Suppressor macrophage (primary cell): ENCODE measurements at regions not wholly inside any gene's neighbourhood (a gene's known extent, or its start where the extent isn't known, plus 50 kb on each side); places are given as distances from the start of the nearest gene placed in this dataset.
"Not testable (repeated sequence)": the region's sequence is repeated elsewhere in the genome, so short reads cannot be mapped to it uniquely, and the experiment has no call there.

Experiments
- DNase-seq, 4 experiments: peaks; one replicate each; pipeline ENCODE4 v3.0.0-alpha.2; 2020 to 2022

- no peak for DNase-seq
These were observed 185.7 kb upstream of the EYA4 start for GRCh38 chr6:133055441-133055966.

- no peak for DNase-seq
These were observed 183.8 kb upstream of the EYA4 start for GRCh38 chr6:133057352-133057751.

- peak in 2 of 4 experiments; percentile 4 to 8 for DNase-seq
These were observed 179.1 kb upstream of the EYA4 start for GRCh38 chr6:133062077-133062476.

GRCh38 chr6:133062696-133063306, 178.4 kb upstream of the EYA4 start:
- peak in 1 of 4 experiments; percentile 2 for DNase-seq

GRCh38 chr6:133067960-133068359, 173.2 kb upstream of the EYA4 start:
- no peak for DNase-seq

- no peak for DNase-seq
These were observed 170.6 kb upstream of the EYA4 start for GRCh38 chr6:133070410-133071043.

GRCh38 chr6:133079901-133080300, 161.3 kb upstream of the EYA4 start:
- no peak for DNase-seq

- DNase-seq = no peak
These were observed 157.7 kb upstream of the EYA4 start for GRCh38 chr6:133083248-133083967.

- no peak for DNase-seq
These were observed 155.7 kb upstream of the EYA4 start for GRCh38 chr6:133085471-133085870.

- no peak for DNase-seq
These were observed 155.3 kb upstream of the EYA4 start for GRCh38 chr6:133085896-133086295.

GRCh38 chr6:133088931-133089695, 152.0 kb upstream of the EYA4 start:
- no peak for DNase-seq

- DNase-seq = no peak
These were observed 149.0 kb upstream of the EYA4 start for GRCh38 chr6:133092199-133092598.

- no peak for DNase-seq
These were observed 148.4 kb upstream of the EYA4 start for GRCh38 chr6:133092771-133093170.

- DNase-seq = not testable (repeated sequence)
These were observed 147.9 kb upstream of the EYA4 start for GRCh38 chr6:133093211-133093610.

- DNase-seq = no peak
These were observed 147.2 kb upstream of the EYA4 start for GRCh38 chr6:133093956-133094355.

- DNase-seq = no peak
These were observed 143.9 kb upstream of the EYA4 start for GRCh38 chr6:133097208-133097607.

GRCh38 chr6:133099573-133099972, 141.6 kb upstream of the EYA4 start:
- DNase-seq = no peak

GRCh38 chr6:133100865-133101264, 140.3 kb upstream of the EYA4 start:
- DNase-seq = no peak

- no peak for DNase-seq
These were observed 139.4 kb upstream of the EYA4 start for GRCh38 chr6:133101790-133102189.

- no peak for DNase-seq
These were observed 134.2 kb upstream of the EYA4 start for GRCh38 chr6:133106934-133107333.

- DNase-seq = no peak
These were observed 132.7 kb upstream of the EYA4 start for GRCh38 chr6:133108419-133108818.

GRCh38 chr6:133114973-133115372, 126.2 kb upstream of the EYA4 start:
- DNase-seq = no peak

- DNase-seq = no peak
These were observed 125.2 kb upstream of the EYA4 start for GRCh38 chr6:133115946-133116345.
